ENCODE measurements at regions not wholly inside any gene's neighbourhood (a gene's known extent, or its start where the extent isn't known, plus 50 kb on each side); places are given as distances from the start of the nearest gene placed in this dataset.
"Not testable (repeated sequence)": the region's sequence is repeated elsewhere in the genome, so short reads cannot be mapped to it uniquely, and the experiment has no call there.

- TF ChIP-seq CTCF, POLR2A (IDR thresholded peaks at IDR 0.05): not testable (repeated sequence)
Observed at GRCh38 chr18:15193028-15193427, 445.1 kb downstream of the ANKRD30B start.

Measured in body of pancreas (tissue), 4 donors.